GM12878 (cell line): ENCODE measurements at regions not wholly inside any gene's neighbourhood (a gene's known extent, or its start where the extent isn't known, plus 50 kb on each side); places are given as distances from the start of the nearest gene placed in this dataset.

Experiments
- ATAC-seq: fragments of 200-7000 bp; cut with Tn5 transposase; 3 replicates; pipeline ENCODE4 v1.9.1; 2020; ENCODE audit warnings: mild to moderate bottlenecking, moderate library complexity
- BruUV-seq: library from RNA; stranded (reverse); fragments of 400-500 nt; replicated peaks from 2 replicates; lab custom pipeline; 2021; lab: Mats Ljungman, UMichigan
- CTCF ChIA-PET: fragments of 300-600 bp; sonication (Branson Sonifier 250); formaldehyde crosslinking; extraction: SDS; loops from one replicate; lab custom pipeline; 2021; ENCODE audit warnings: inconsistent platforms; lab: Yijun Ruan, JAX
- POLR2A ChIA-PET: fragments of 350-600 bp; formaldehyde crosslinking; extraction: SDS; loops from one replicate; lab custom pipeline; 2021; ENCODE audit warnings: inconsistent platforms; lab: Charles Lee
- RAD21 ChIA-PET: fragments of 300-600 bp; sonication (Branson Sonifier 250); formaldehyde crosslinking; loops from one replicate; lab custom pipeline; 2023; ENCODE audit warnings: antibody characterized with exemption; ENCODE audit not compliant: unreplicated experiment; lab: Charles Lee
- SMC1A ChIA-PET: fragments of 300-600 bp; sonication (Branson Sonifier 250); formaldehyde crosslinking; loops from one replicate; lab custom pipeline; 2023; ENCODE audit not compliant: unreplicated experiment, uncharacterized antibody; lab: Charles Lee
- DNase-seq: peaks from one replicate; pipeline ENCODE4 v3.0.0-alpha.2; 2011; ENCODE audit warnings: low read depth, low spot score
- FAIRE-seq: peaks from 3 replicates; lab custom pipeline; 2011; peaks lifted over from hg19 to GRCh38; lab: Jason Lieb, UNC
- H2AFZ ChIP-seq: 2 replicates; pipeline ENCODE4 v1.6.0; 2011; ENCODE audit warnings: low read depth, low read length, control low read depth; ENCODE audit not compliant: control insufficient read depth
- H3K27ac ChIP-seq: 2 replicates; pipeline ENCODE4 v1.5.1; 2011; ENCODE audit warnings: control low read depth; ENCODE audit not compliant: control insufficient read depth, insufficient read depth
- H3K27me3 ChIP-seq, 2 experiments: replicated peaks in 1 of 2; 2 replicates each; pipeline versions ENCODE4 v1.6.0 to v1.6.1; 2011; ENCODE audit warnings: low read length in 1 of 2; ENCODE audit not compliant: control insufficient read depth in 2 of 2, insufficient read depth in 2 of 2
- H3K36me3 ChIP-seq, 2 experiments: 2 replicates each; pipeline ENCODE4 v1.5.1; 2011; ENCODE audit warnings: low read length in 1 of 2; ENCODE audit not compliant: control insufficient read depth in 2 of 2, insufficient read depth in 2 of 2
- H3K4me1 ChIP-seq: 2 replicates; pipeline ENCODE4 v1.6.1; 2011; ENCODE audit warnings: mild to moderate bottlenecking, low read length, moderate library complexity, mixed read lengths; ENCODE audit not compliant: control insufficient read depth, insufficient read depth
- H3K4me2 ChIP-seq: 2 replicates; pipeline ENCODE4 v1.6.0; 2011; ENCODE audit warnings: control low read depth; ENCODE audit not compliant: control insufficient read depth, insufficient read depth
- H3K4me3 ChIP-seq: fragments of 200-600 bp; sonication (generic); 2 replicates; pipeline ENCODE4 v1.5.1; 2016
- H3K79me2 ChIP-seq: 2 replicates; pipeline ENCODE4 v1.6.0; 2011; ENCODE audit warnings: low read length; ENCODE audit not compliant: control insufficient read depth, insufficient read depth
- H3K9ac ChIP-seq: 2 replicates; pipeline ENCODE4 v1.8.0; 2011; ENCODE audit warnings: low read length, control low read depth, mixed read lengths; ENCODE audit not compliant: control insufficient read depth, insufficient read depth
- H3K9me3 ChIP-seq: replicated peaks from 3 replicates; pipeline ENCODE4 v1.5.1; 2011; ENCODE audit warnings: mild to moderate bottlenecking, low read length; ENCODE audit not compliant: control insufficient read depth, insufficient read depth
- H4K20me1 ChIP-seq: 2 replicates; pipeline ENCODE4 v1.6.0; 2011; ENCODE audit not compliant: control insufficient read depth, insufficient read depth
- CBFB ChIP-seq: IDR thresholded peaks from 2 replicates; pipeline ENCODE4 v1.6.1; 2016; ENCODE audit warnings: antibody characterized with exemption, low read depth
- CUX1 ChIP-seq: IDR thresholded peaks from 2 replicates; pipeline ENCODE4 v1.6.1; 2012; ENCODE audit warnings: improper control_type of control experiment, low read depth, low read length; ENCODE audit not compliant: insufficient replicate concordance
- MEF2B ChIP-seq: fragments of 450-650 bp; IDR thresholded peaks from 2 replicates; pipeline ENCODE4 v1.6.1; 2018; ENCODE audit warnings: mild to moderate bottlenecking, moderate library complexity; ENCODE audit not compliant: partially characterized antibody, poor library complexity, severe bottlenecking
- RUNX3 ChIP-seq: IDR thresholded peaks from 2 replicates; pipeline ENCODE4 v1.6.1; 2012; ENCODE audit warnings: low read length, inconsistent platforms
- SKIL ChIP-seq: fragments of 450-650 bp; IDR thresholded peaks from 2 replicates; pipeline ENCODE4 v1.6.1; 2017; ENCODE audit warnings: mild to moderate bottlenecking, low read depth, inconsistent platforms; ENCODE audit not compliant: poor library complexity, severe bottlenecking
- TCF7 ChIP-seq: IDR thresholded peaks from 2 replicates; pipeline ENCODE4 v1.6.1; 2014; ENCODE audit warnings: antibody characterized with exemption, borderline replicate concordance
- WGBS: methylation state at CpG from one replicate; pipeline ENCODE4 v1.1.6; 2016; ENCODE audit warnings: low lambda C conversion rate; ENCODE audit not compliant: insufficient replicate concordance, insufficient coverage; ENCODE audit errors: missing lambda C conversion rate; 5-methylcytosine and 5-hydroxymethylcytosine counted together
- in situ Hi-C: fragments of 300-500 bp; cut with MboI; formaldehyde crosslinking; loops from 9 replicates; pipeline ENCODE4 v1.14.3; 2018; ENCODE audit warnings: mixed read lengths
- intact Hi-C: fragments of 100-400 bp; cut with micrococcal nuclease; formaldehyde crosslinking; loops from one replicate; pipeline ENCODE4 v1.14.2; 2022; ENCODE audit not compliant: unreplicated experiment
- TF ChIP-seq, protein P1 (sequence below): fragments of 450-650 bp; IDR thresholded peaks from 2 replicates; pipeline ENCODE4 v1.6.1; 2017; ENCODE audit warnings: low read depth, mild to moderate bottlenecking, moderate library complexity

DNA sequence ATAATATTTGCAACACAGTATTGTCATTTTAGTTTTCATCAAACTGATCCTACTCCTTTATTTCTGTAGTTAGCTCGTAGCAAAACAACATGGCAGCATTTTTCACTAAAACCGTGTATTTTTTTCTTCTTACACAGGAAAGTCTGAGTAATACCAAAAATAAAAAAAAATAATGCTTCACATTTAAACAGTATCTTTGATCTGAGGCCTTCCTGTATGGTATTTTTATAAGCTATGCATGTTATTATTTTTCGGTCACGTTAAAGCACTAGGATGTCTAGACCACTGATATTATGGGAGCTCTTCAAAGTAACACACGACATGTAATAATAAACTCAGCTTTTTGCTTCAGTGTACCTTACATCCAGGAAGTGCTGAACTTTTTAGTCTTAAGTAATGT lies 94.1 kb upstream of the SRD5A3 start (continued):
- no peak for TF ChIP-seq SKIL

GRCh38 chr4:55253948-55254593 lies 92.0 kb upstream of the SRD5A3 start:
- H3K27me3 ChIP-seq, result no peaks in the 10 kb centered on the region
- intact Hi-C loops (no loop called here), in situ Hi-C loops (no loop called here)
- H3K36me3 ChIP-seq, result no peaks in the 10 kb centered on the region
- H3K4me3 ChIP-seq, result no peak overlapping the region
- 48% methylated on average over 8 of the region's 8 CpGs for WGBS
- no TSS peak for BruUV-seq
- H3K4me2 ChIP-seq, result no peak overlapping the region
- H4K20me1 ChIP-seq, result no peaks in the 10 kb centered on the region
- ChIA-PET SMC1A (no interaction called here), RAD21 (no interaction called here), CTCF (interaction anchor here (0.6 kb wide), 1 partner anchor 792 kb away, joined by 3 read pairs; no protein-coding TSS in a partner anchor), POLR2A (no interaction called here)
- DNase-seq (no peak), ATAC-seq (no peak), FAIRE-seq (no peak)
- no peak overlapping the region for H3K27ac ChIP-seq
- no peak overlapping the region for H2AFZ ChIP-seq
- no peaks in the 10 kb centered on the region for H3K79me2 ChIP-seq
- TF ChIP-seq TCF7 (no peak), MEF2B (no peak), CUX1 (no peak), RUNX3 (no peak), CBFB (no peak)
- TF ChIP-seq, protein P1, sequence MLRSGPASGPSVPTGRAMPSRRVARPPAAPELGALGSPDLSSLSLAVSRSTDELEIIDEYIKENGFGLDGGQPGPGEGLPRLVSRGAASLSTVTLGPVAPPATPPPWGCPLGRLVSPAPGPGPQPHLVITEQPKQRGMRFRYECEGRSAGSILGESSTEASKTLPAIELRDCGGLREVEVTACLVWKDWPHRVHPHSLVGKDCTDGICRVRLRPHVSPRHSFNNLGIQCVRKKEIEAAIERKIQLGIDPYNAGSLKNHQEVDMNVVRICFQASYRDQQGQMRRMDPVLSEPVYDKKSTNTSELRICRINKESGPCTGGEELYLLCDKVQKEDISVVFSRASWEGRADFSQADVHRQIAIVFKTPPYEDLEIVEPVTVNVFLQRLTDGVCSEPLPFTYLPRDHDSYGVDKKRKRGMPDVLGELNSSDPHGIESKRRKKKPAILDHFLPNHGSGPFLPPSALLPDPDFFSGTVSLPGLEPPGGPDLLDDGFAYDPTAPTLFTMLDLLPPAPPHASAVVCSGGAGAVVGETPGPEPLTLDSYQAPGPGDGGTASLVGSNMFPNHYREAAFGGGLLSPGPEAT, result no peak
- no peaks in the 10 kb centered on the region for H3K4me1 ChIP-seq
- H3K9ac ChIP-seq, result no peak overlapping the region
- no peaks in the 10 kb centered on the region for H3K9me3 ChIP-seq
